ENCODE measurements at regions not wholly inside any gene's neighbourhood (a gene's known extent, or its start where the extent isn't known, plus 50 kb on each side); places are given as distances from the start of the nearest gene placed in this dataset.

GRCh38 chr7:68025369-68025768, 1028.7 kb downstream of the TYW1 start:
- POLR2A ChIA-PET = no interaction called here
- H3K9me3 ChIP-seq (ENCODE audit: control extremely low read depth in 1 of 5, control insufficient read depth in 4 of 5, insufficient read depth in 2 of 5, low read depth in 1 of 5, low read length in 4 of 5) = peaks cover 0 to 8% (median 3%) of the 10 kb centered on the region in 5 experiments

GRCh38 chr7:68030530-68030929, 1033.9 kb downstream of the TYW1 start:
- WGBS (ENCODE audit: insufficient coverage) = 94% methylated on average over 2 of the region's 3 CpGs
- ChIA-PET CTCF (no interaction called here), POLR2A (no interaction called here)
- Histone ChIP-seq H3K36me3 (ENCODE audit: control insufficient read depth in 4 of 4, insufficient read depth in 4 of 4, low read length in 3 of 4) (no peaks in the 10 kb centered on the region), H3K4me3 (ENCODE audit: control insufficient read depth in 1 of 7, extremely low read depth in 1 of 7, insufficient read depth in 4 of 7, low read depth in 2 of 7, low read length in 6 of 7) (no peak overlapping the region), H3K27ac (ENCODE audit: insufficient read depth in 1 of 2, low read depth in 1 of 2, low read length in 2 of 2, poor library complexity in 1 of 2, severe bottlenecking in 2 of 2) (no peak overlapping the region), H3K9me3 (ENCODE audit: control extremely low read depth in 1 of 5, control insufficient read depth in 4 of 5, insufficient read depth in 2 of 5, low read depth in 1 of 5, low read length in 4 of 5) (peaks cover 0 to 10% (median 3%) of the 10 kb centered on the region in 5 experiments), H3K4me1 (ENCODE audit: control extremely low read depth in 1 of 4, control insufficient read depth in 4 of 4, insufficient read depth in 4 of 4, low read length in 3 of 4) (no peaks in the 10 kb centered on the region), H3K27me3 (replicated peaks in 2 of 5; ENCODE audit: control insufficient read depth in 4 of 5, insufficient read depth in 5 of 5, low read length in 4 of 5) (no peaks in the 10 kb centered on the region)
- no peak for DNase-seq

More at GRCh38 chr7:68025369-68025768, 1028.7 kb downstream of the TYW1 start:
- H3K4me3 ChIP-seq (ENCODE audit: control insufficient read depth in 1 of 7, extremely low read depth in 1 of 7, insufficient read depth in 4 of 7, low read depth in 2 of 7, low read length in 6 of 7) = no peak overlapping the region
- no peaks in the 10 kb centered on the region for H3K4me1 ChIP-seq (ENCODE audit: control extremely low read depth in 1 of 4, control insufficient read depth in 4 of 4, insufficient read depth in 4 of 4, low read length in 3 of 4)
- no peaks in the 10 kb centered on the region for H3K36me3 ChIP-seq (ENCODE audit: control insufficient read depth in 4 of 4, insufficient read depth in 4 of 4, low read length in 3 of 4)
- CTCF ChIA-PET = no interaction called here
- DNase-seq = no peak
- H3K27me3 ChIP-seq (replicated peaks in 2 of 5; ENCODE audit: control insufficient read depth in 4 of 5, insufficient read depth in 5 of 5, low read length in 4 of 5) = no peaks in the 10 kb centered on the region
- H3K27ac ChIP-seq (ENCODE audit: insufficient read depth in 1 of 2, low read depth in 1 of 2, low read length in 2 of 2, poor library complexity in 1 of 2, severe bottlenecking in 2 of 2) = no peak overlapping the region

DNA sequence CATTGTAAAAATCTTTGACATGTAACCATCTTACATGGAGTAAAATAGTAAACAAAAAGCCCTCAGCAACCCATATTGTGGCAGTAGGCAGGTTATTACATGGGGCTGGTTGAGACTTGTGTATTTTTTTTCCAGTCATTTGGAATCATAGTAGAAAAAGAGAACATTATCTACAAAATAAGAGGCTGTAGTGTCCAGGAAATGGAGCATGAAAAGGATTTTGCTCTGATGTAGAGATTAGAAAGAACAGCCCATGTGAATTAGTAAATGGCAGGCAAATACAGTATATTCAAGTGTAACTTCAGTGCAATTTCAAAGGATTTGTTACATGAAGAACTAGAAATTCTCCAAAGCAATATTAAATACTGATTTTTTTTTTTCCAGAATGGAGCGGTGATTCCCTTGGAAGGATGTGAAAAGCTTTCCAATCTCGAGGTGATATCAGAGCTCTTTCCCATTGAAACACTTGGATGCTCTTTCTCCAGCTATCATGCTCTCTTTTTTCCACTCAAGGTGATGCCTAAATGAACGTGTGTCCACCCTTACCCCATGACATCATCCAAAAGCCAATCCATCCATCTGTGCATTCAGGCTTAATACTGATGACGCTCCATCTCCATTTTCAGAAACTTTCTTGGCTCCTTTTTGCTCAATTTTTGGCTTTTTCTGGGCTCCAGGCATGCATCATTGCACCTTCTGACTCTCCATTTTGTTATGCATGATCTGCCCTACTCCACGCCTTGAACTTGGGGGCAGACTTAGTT, 1034.7 kb downstream of the TYW1 start:
- no peak for DNase-seq
- POLR2A ChIA-PET = no interaction called here
- H3K4me1 ChIP-seq (ENCODE audit: control extremely low read depth in 1 of 4, control insufficient read depth in 4 of 4, insufficient read depth in 4 of 4, low read length in 3 of 4) = no peaks in the 10 kb centered on the region
- H3K27me3 ChIP-seq (replicated peaks in 2 of 5; ENCODE audit: control insufficient read depth in 4 of 5, insufficient read depth in 5 of 5, low read length in 4 of 5) = no peaks in the 10 kb centered on the region
- H3K27ac ChIP-seq (ENCODE audit: insufficient read depth in 1 of 2, low read depth in 1 of 2, low read length in 2 of 2, poor library complexity in 1 of 2, severe bottlenecking in 2 of 2) = no peak overlapping the region
- no peaks in the 10 kb centered on the region for H3K36me3 ChIP-seq (ENCODE audit: control insufficient read depth in 4 of 4, insufficient read depth in 4 of 4, low read length in 3 of 4)
- CTCF ChIA-PET = no interaction called here
- no peak overlapping the region for H3K4me3 ChIP-seq (ENCODE audit: control insufficient read depth in 1 of 7, extremely low read depth in 1 of 7, insufficient read depth in 4 of 7, low read depth in 2 of 7, low read length in 6 of 7)
- H3K9me3 ChIP-seq (ENCODE audit: control extremely low read depth in 1 of 5, control insufficient read depth in 4 of 5, insufficient read depth in 2 of 5, low read depth in 1 of 5, low read length in 4 of 5) = peaks cover 0 to 10% (median 3%) of the 10 kb centered on the region in 5 experiments
- 77% methylated on average over 4 of the region's 5 CpGs for WGBS (ENCODE audit: insufficient coverage)

- Histone ChIP-seq H3K27ac (ENCODE audit: insufficient read depth in 1 of 2, low read depth in 1 of 2, low read length in 2 of 2, poor library complexity in 1 of 2, severe bottlenecking in 2 of 2) (no peak overlapping the region), H3K36me3 (ENCODE audit: control insufficient read depth in 4 of 4, insufficient read depth in 4 of 4, low read length in 3 of 4) (no peaks in the 10 kb centered on the region), H3K27me3 (replicated peaks in 2 of 5; ENCODE audit: control insufficient read depth in 4 of 5, insufficient read depth in 5 of 5, low read length in 4 of 5) (no peaks in the 10 kb centered on the region), H3K4me1 (ENCODE audit: control extremely low read depth in 1 of 4, control insufficient read depth in 4 of 4, insufficient read depth in 4 of 4, low read length in 3 of 4) (no peaks in the 10 kb centered on the region), H3K4me3 (ENCODE audit: control insufficient read depth in 1 of 7, extremely low read depth in 1 of 7, insufficient read depth in 4 of 7, low read depth in 2 of 7, low read length in 6 of 7) (no peak overlapping the region), H3K9me3 (ENCODE audit: control extremely low read depth in 1 of 5, control insufficient read depth in 4 of 5, insufficient read depth in 2 of 5, low read depth in 1 of 5, low read length in 4 of 5) (no peaks in the 10 kb centered on the region)
- CTCF ChIA-PET = no interaction called here
- 100% methylated on average over 2 of the region's 4 CpGs for WGBS (ENCODE audit: insufficient coverage)
- POLR2A ChIA-PET = no interaction called here
- no peak for DNase-seq
These were observed 1042.1 kb downstream of the TYW1 start for GRCh38 chr7:68038621-68039314.

DNA sequence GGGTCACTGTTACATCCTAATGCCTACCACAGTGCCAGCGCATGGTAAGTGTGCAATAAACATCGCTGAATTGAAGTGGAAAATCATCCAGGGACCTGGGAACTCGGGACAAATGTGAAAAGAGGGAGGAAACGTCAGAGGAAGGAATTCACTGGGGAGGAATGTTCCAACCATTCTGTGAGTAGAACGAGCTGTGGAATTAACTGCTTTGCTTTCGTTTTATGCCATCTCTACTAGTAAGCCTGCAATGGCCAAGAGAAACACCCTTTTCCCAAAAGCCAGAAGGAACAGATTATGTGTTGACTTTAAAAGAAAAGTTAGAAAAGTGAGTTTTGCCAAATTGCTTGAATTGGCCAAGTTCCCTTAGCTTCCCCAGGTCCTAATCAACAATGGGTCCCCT, 1044.9 kb downstream of the TYW1 start:
- Histone ChIP-seq H3K4me1 (ENCODE audit: control extremely low read depth in 1 of 4, control insufficient read depth in 4 of 4, insufficient read depth in 4 of 4, low read length in 3 of 4) (no peaks in the 10 kb centered on the region), H3K27me3 (replicated peaks in 2 of 5; ENCODE audit: control insufficient read depth in 4 of 5, insufficient read depth in 5 of 5, low read length in 4 of 5) (no peaks in the 10 kb centered on the region), H3K9me3 (ENCODE audit: control extremely low read depth in 1 of 5, control insufficient read depth in 4 of 5, insufficient read depth in 2 of 5, low read depth in 1 of 5, low read length in 4 of 5) (no peaks in the 10 kb centered on the region), H3K36me3 (ENCODE audit: control insufficient read depth in 4 of 4, insufficient read depth in 4 of 4, low read length in 3 of 4) (no peaks in the 10 kb centered on the region), H3K27ac (ENCODE audit: insufficient read depth in 1 of 2, low read depth in 1 of 2, low read length in 2 of 2, poor library complexity in 1 of 2, severe bottlenecking in 2 of 2) (no peak overlapping the region), H3K4me3 (ENCODE audit: control insufficient read depth in 1 of 7, extremely low read depth in 1 of 7, insufficient read depth in 4 of 7, low read depth in 2 of 7, low read length in 6 of 7) (no peak overlapping the region)
- ChIA-PET POLR2A (no interaction called here), CTCF (no interaction called here)
- no peak for DNase-seq
- 79% methylated on average over 4 of the region's 6 CpGs for WGBS (ENCODE audit: insufficient coverage)

- Histone ChIP-seq H3K4me3 (ENCODE audit: control insufficient read depth in 1 of 7, extremely low read depth in 1 of 7, insufficient read depth in 4 of 7, low read depth in 2 of 7, low read length in 6 of 7) (no peak overlapping the region), H3K9me3 (ENCODE audit: control extremely low read depth in 1 of 5, control insufficient read depth in 4 of 5, insufficient read depth in 2 of 5, low read depth in 1 of 5, low read length in 4 of 5) (no peaks in the 10 kb centered on the region), H3K27me3 (replicated peaks in 2 of 5; ENCODE audit: control insufficient read depth in 4 of 5, insufficient read depth in 5 of 5, low read length in 4 of 5) (no peaks in the 10 kb centered on the region), H3K4me1 (ENCODE audit: control extremely low read depth in 1 of 4, control insufficient read depth in 4 of 4, insufficient read depth in 4 of 4, low read length in 3 of 4) (no peaks in the 10 kb centered on the region), H3K36me3 (ENCODE audit: control insufficient read depth in 4 of 4, insufficient read depth in 4 of 4, low read length in 3 of 4) (no peaks in the 10 kb centered on the region), H3K27ac (ENCODE audit: insufficient read depth in 1 of 2, low read depth in 1 of 2, low read length in 2 of 2, poor library complexity in 1 of 2, severe bottlenecking in 2 of 2) (no peak overlapping the region)
- DNase-seq = no peak
- ChIA-PET CTCF (no interaction called here), POLR2A (no interaction called here)
- WGBS (ENCODE audit: insufficient coverage) = 92% methylated on average over 4 of the region's 4 CpGs
These were observed 1046.9 kb downstream of the TYW1 start for GRCh38 chr7:68043546-68043945.

- 98% methylated on average over 7 of the region's 9 CpGs for WGBS (ENCODE audit: insufficient coverage)
- POLR2A ChIA-PET = no interaction called here
- CTCF ChIA-PET = no interaction called here
- no peaks in the 10 kb centered on the region for H3K4me1 ChIP-seq (ENCODE audit: control extremely low read depth in 1 of 4, control insufficient read depth in 4 of 4, insufficient read depth in 4 of 4, low read length in 3 of 4)
- H3K4me3 ChIP-seq (ENCODE audit: control insufficient read depth in 1 of 7, extremely low read depth in 1 of 7, insufficient read depth in 4 of 7, low read depth in 2 of 7, low read length in 6 of 7) = no peak overlapping the region
- no peaks in the 10 kb centered on the region for H3K27me3 ChIP-seq (replicated peaks in 2 of 5; ENCODE audit: control insufficient read depth in 4 of 5, insufficient read depth in 5 of 5, low read length in 4 of 5)
- no peaks in the 10 kb centered on the region for H3K9me3 ChIP-seq (ENCODE audit: control extremely low read depth in 1 of 5, control insufficient read depth in 4 of 5, insufficient read depth in 2 of 5, low read depth in 1 of 5, low read length in 4 of 5)
- DNase-seq = no peak
- no peaks in the 10 kb centered on the region for H3K36me3 ChIP-seq (ENCODE audit: control insufficient read depth in 4 of 4, insufficient read depth in 4 of 4, low read length in 3 of 4)
- no peak overlapping the region for H3K27ac ChIP-seq (ENCODE audit: insufficient read depth in 1 of 2, low read depth in 1 of 2, low read length in 2 of 2, poor library complexity in 1 of 2, severe bottlenecking in 2 of 2)
These were observed 1054.0 kb downstream of the TYW1 start for GRCh38 chr7:68050627-68051026.
